Adrenal gland (tissue), 5 donors: ENCODE measurements at regions not wholly inside any gene's neighbourhood (a gene's known extent, or its start where the extent isn't known, plus 50 kb on each side); places are given as distances from the start of the nearest gene placed in this dataset.

ENCODE experiments used
- POLR2A ChIP-seq, 2 donors: fragments of 450-650 bp; IDR thresholded peaks; one replicate each; pipeline ENCODE4 v1.6.1; 2017; ENCODE audit warnings: antibody characterized with exemption in 2 of 2, mild to moderate bottlenecking in 2 of 2, moderate library complexity in 1 of 2
- TF ChIP-seq, protein P1 (sequence below), 6 experiments: fragments of 450-650 bp in 4 of 6; fragments of 200-600 bp in 2 of 6; sonication (generic) in 1 of 6; IDR thresholded peaks; 1 replicate in 5 of 6; 2 replicates in 1 of 6; pipeline versions ENCODE4 v1.5.1 to v1.8.0; 2016 to 2021; ENCODE audit warnings: antibody characterized with exemption in 6 of 6, mild to moderate bottlenecking in 2 of 6, moderate library complexity in 1 of 6
- donor health status: DM: no; HTN: no; CAD: no.

DNA sequence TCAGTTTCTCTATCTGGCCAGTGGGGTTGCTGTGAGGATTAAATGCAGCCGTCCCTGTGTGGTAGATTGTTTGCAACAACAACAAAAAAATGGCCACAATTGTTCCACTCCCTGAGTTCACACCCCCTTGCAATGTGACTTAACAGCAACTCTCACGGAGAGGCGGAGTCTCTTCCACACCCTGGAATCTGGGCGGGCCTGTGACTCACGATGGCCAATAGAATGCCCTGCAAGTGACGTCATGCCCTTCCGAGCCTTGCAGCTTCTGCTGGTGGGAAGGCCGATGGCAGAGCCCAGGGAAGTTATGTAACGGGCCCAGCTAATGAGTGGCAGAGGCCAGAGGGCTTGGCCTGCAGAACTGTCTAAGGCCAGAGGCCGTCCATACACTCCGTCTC, 87.9 kb downstream of the RIPK4 start:
- no peak for TF ChIP-seq POLR2A (IDR thresholded peaks at IDR 0.05)
- TF ChIP-seq, protein P1, sequence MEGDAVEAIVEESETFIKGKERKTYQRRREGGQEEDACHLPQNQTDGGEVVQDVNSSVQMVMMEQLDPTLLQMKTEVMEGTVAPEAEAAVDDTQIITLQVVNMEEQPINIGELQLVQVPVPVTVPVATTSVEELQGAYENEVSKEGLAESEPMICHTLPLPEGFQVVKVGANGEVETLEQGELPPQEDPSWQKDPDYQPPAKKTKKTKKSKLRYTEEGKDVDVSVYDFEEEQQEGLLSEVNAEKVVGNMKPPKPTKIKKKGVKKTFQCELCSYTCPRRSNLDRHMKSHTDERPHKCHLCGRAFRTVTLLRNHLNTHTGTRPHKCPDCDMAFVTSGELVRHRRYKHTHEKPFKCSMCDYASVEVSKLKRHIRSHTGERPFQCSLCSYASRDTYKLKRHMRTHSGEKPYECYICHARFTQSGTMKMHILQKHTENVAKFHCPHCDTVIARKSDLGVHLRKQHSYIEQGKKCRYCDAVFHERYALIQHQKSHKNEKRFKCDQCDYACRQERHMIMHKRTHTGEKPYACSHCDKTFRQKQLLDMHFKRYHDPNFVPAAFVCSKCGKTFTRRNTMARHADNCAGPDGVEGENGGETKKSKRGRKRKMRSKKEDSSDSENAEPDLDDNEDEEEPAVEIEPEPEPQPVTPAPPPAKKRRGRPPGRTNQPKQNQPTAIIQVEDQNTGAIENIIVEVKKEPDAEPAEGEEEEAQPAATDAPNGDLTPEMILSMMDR (IDR thresholded peaks at IDR 0.05), result no peak
